Vagina (tissue), 2 donors: ENCODE measurements at regions not wholly inside any gene's neighbourhood (a gene's known extent, or its start where the extent isn't known, plus 50 kb on each side); places are given as distances from the start of the nearest gene placed in this dataset.

Experiments
- CTCF ChIP-seq, 3 experiments: fragments of 450-650 bp in 2 of 3; fragments of 200-600 bp in 1 of 3; sonication (generic) in 1 of 3; IDR thresholded peaks; one replicate each; pipeline ENCODE4 v1.5.1; 2017 to 2019; ENCODE audit warnings: antibody characterized with exemption in 3 of 3, mild to moderate bottlenecking in 2 of 3, moderate library complexity in 2 of 3
- POLR2A ChIP-seq, 2 donors: fragments of 450-650 bp; IDR thresholded peaks; one replicate each; pipeline ENCODE4 v1.6.1; 2017; ENCODE audit warnings: antibody characterized with exemption in 2 of 2, mild to moderate bottlenecking in 2 of 2, moderate library complexity in 2 of 2
- POLR2AphosphoS5 ChIP-seq, 2 donors: sonication (generic); formaldehyde crosslinking; IDR thresholded peaks; one replicate each; pipeline ENCODE4 v1.9.0; 2017; ENCODE audit warnings: antibody characterized with exemption in 2 of 2, mild to moderate bottlenecking in 2 of 2, low read depth in 1 of 2; ENCODE audit not compliant: insufficient read depth in 1 of 2

- TF ChIP-seq POLR2A (IDR thresholded peaks at IDR 0.05) (no peak), CTCF (IDR thresholded peaks at IDR 0.05) (no peak), POLR2AphosphoS5 (IDR thresholded peaks at IDR 0.05; ENCODE audit: insufficient read depth in 1 of 2, low read depth in 1 of 2) (no peak)
Measured at GRCh38 chr13:33380487-33381079, 95.0 kb upstream of the STARD13 start.
